PFSK-1 (cell line): ENCODE measurements at regions not wholly inside any gene's neighbourhood (a gene's known extent, or its start where the extent isn't known, plus 50 kb on each side); places are given as distances from the start of the nearest gene placed in this dataset.

Source experiments
- FOXP2 ChIP-seq: optimal IDR thresholded peaks from 2 replicates; pipeline ENCODE3; 2011; ENCODE audit warnings: borderline replicate concordance, control low read depth, inconsistent platforms; ENCODE audit not compliant: insufficient read depth; ENCODE audit errors: extremely low read length, extremely low read depth
- POLR2AphosphoS5 ChIP-seq: IDR thresholded peaks from 2 replicates; pipeline ENCODE4 v1.6.1; 2012; ENCODE audit warnings: low read depth, mild to moderate bottlenecking, control low read depth, low read length, moderate library complexity
- REST ChIP-seq, 2 experiments: IDR thresholded peaks; 2 replicates each; pipeline versions ENCODE4 v1.6.1 to v1.8.0; 2011 to 2012; ENCODE audit warnings: low read depth in 2 of 2, low read length in 2 of 2, control low read depth in 1 of 2, inconsistent platforms in 1 of 2, mild to moderate bottlenecking in 1 of 2, moderate library complexity in 1 of 2; ENCODE audit not compliant: insufficient read depth in 1 of 2
- TAF1 ChIP-seq: IDR thresholded peaks from 2 replicates; pipeline ENCODE4 v1.6.1; 2012; ENCODE audit warnings: low read length, control low read depth, borderline replicate concordance; ENCODE audit not compliant: insufficient read depth

GRCh38 chr4:136088211-136088867 lies 1444.0 kb downstream of the PCDH18 start:
- no peak for TF ChIP-seq FOXP2
- TF ChIP-seq POLR2AphosphoS5 = no peak
- no peak for TF ChIP-seq REST (IDR thresholded peaks at IDR 0.05; ENCODE audit: insufficient read depth in 1 of 2, low read depth in 2 of 2, low read length in 2 of 2)
- TF ChIP-seq TAF1 = no peak
